Eye (tissue), 1 donor: ENCODE measurements at regions not wholly inside any gene's neighbourhood (a gene's known extent, or its start where the extent isn't known, plus 50 kb on each side); places are given as distances from the start of the nearest gene placed in this dataset.

ENCODE experiments used
- DNase-seq: peaks from one replicate; pipeline ENCODE4 v3.0.0-alpha.2; 2015

DNA sequence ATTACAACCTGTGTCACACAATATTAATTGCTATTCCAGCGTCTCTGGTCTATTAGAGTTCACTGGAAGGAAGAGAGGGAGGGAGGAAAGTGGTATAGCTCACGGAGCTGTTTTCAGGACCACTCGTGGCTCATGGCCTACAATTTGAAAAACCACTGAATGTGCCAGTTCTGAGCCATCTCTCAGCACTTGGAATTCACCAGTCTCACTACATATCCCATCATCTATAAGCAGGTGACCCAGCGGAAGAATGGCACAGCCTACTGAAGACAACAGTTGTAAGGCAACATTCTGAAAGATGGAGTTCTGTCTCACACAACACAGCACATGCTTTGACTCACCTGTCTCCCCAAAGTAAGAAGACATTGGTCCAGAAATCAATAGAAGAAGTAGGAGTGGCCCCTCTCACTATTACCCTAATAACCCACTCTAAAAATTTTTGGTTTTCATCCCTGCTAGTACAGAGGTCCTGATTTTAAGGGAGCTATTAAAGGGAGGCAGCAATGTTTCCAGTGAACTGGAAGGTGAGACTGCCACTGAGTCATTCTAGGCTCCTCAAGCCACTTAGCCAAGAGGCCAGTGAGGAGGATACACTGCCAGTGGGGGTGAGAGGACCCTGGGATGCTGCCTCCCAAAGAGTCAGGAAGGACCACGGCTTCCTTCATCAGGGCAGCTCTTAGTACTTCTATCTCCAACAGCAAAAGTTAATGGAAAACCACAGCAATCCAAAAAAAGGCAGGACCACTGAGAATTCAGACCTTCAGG, 50.0 kb upstream of the DOCK9 start:
- DNase-seq: no peak

DNA sequence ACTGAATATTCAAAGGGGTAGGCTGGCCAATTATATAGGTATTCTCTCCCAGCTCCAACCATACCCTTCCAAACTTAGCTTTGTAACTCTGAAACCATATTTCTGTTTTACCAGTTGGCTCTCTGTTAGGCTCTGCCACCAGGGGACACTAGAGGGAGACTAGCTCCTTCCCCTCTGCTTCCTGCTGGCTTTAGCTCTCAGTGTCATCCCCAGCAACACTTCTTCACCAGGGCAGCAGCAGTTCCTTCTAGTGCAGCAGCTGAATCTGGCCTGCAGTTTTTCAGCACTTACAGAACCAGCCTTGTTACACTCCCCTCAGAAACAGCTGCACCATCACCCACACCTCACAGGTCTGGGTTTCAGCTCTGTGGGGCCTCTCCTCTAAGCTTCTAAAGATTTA, 51.0 kb upstream of the DOCK9 start:
- DNase-seq: no peak

DNA sequence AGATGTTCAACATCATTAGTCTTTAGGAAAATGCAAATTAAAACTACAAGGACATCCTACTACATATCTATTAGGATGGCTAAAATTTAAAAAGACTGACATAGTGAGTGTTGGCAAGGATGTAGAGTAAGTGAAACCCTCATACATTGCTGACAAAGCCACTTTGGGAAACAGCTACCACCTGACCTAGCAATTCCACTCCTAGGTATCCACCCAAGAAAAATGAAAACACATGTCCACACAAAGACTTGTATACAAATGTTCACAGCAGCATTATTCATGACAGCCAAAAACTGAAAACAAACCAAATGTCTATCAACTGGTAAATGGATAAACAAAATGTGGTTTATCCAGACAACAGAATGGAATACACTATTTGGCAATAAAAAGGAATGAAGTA, 51.7 kb upstream of the DOCK9 start:
- DNase-seq: no peak

DNA sequence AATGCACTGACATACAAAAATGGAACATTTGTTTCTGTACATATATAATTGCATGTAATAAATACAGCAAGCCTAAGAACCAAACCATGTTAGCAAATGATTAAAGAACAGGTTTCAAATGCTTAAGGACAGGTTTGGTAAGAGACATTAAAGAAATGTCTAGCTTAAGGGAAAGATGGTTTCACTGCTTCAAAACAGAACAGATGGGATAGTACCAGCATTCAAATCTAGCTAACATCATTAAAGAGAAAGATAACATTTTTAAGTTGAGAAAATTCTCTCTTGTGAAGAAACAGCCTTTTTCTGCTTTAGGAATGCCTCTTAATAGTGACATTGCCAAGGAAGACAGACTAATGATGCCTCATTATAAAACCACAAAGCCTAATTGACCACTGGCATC, 52.5 kb upstream of the DOCK9 start:
- no peak for DNase-seq

DNA sequence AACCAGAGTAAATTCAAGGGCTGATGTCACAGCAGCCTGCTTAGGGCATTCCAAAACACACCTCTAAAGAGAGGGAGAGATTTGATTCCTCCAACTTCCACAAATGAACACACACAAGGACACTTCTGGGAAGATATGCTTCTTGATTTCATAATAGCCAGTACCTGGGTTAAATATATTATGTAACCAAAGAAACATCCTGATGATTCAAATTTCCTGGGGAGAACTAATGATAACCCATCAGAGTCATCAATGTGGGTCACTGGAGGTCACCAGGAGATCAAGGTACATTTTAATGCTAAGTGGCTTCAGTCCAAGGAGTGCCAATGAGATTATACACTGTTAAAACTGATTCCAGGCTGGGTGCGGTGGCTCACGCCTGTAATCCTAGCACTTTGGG, 54.0 kb upstream of the DOCK9 start:
- no peak for DNase-seq

DNA sequence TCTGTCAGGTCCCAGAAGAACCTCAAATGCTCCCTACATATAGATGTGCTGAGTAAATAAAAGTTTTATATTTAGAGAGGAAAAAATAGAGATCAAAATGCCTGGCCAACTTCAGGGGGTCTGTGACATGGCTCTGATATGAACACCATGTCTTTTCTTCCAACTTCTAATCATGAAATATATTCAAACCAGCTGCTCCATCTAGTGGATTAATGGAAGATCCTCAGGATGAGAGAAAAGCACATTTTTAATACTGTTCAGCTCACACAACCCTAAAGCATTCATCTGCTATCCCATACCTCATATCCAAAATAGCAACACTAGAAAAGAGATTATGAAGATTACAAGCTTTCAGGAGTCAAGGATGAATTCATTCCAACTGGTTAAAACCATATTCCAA, 56.0 kb upstream of the DOCK9 start:
- DNase-seq: peak; percentile 60

DNA sequence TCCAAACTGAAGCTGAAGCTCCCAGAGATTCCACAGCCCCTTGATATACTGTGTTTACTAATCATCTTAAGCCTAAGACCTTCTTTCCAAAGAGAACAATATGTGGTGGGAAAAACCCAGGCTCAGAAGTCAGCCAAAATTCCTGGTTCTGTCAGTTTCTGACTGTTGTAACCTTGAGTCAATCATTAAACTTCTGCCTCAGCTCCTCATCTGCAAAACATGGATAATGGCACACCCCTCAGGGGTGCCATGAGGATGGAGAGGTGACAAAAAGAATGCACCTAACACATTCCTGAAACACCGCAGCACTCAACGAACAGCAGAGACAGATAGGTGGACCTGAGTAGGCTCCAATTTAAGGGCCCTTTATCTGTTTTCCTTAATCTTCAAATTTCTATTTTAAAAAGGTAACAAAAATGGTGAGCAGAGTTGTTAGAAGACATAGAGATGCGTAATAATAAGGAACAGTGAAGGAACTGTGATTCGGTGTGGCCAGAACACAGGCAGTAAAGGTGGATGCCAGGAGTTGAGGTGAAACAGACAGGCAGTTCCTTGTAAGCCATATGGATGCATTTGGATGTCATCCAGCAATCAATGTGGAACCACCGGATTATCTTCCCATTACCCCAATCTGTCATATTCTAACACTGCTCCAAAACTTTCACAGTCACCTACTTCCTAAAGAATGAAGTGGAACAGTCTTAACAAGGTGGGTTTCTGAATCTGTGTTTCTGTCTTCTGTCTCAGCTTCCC, 56.6 kb upstream of the DOCK9 start:
- DNase-seq: no peak

DNA sequence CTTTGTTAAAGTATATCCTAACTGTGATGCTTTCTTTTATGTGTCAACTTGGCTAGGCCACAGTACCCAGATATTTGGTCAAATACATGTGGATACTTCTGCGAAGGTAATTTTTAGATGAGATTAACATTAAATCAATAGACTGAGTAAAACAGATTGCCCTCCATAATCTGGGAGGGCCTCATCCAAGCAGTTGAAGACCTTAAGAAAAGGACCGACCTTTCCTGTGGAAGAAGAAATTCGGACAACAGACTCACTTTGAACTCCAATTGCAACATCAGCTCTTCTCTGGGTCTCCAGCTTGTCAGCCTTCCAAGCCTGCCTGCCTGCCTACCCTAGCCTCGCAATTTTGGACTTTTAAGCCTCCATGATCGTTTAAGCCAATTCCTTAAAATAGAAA, 57.9 kb upstream of the DOCK9 start:
- no peak for DNase-seq

DNA sequence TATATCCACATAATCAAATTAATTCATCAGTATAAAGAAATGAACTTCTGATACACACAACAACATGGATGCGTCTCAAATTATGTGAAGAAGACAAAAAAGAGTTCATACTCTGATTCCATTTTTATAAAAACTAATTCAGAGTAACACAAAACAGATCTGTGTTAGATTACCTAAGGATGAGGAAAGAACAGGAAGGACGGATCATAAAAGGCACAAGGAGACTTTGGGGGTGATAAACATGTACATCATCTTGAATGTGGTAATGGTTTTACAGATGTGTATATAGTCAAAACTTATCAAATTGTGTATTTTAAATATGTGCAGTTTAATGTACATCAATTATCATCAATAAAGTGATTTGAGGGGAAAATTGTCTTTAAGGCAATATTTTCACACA, 59.9 kb upstream of the DOCK9 start:
- no peak for DNase-seq

DNA sequence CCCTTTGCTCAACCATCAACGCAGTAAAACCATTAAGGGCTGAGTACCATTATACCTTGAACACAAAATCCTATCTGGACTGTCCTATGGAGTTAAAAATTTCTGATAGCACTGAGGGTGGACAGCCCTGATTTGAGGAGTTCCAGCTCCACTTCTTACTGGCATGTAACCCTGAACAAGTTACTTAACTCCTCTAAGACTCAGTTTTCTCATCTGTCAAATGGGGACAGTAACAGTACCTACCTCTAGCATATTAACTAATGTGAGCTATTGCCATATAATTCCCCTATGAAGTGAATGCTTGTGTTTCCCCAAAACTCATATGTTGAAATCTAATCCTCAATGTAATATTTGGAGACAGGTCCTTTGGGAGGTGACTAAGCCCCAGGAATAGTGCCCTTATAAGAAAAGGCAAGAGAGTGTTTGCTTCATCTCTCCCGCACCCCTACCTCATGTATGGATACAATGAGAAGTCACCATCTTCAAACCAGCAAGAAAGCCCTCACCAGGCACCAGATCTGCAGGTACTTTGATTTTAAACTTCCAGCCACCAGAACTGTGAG, 61.9 kb upstream of the DOCK9 start:
- no peak for DNase-seq

DNA sequence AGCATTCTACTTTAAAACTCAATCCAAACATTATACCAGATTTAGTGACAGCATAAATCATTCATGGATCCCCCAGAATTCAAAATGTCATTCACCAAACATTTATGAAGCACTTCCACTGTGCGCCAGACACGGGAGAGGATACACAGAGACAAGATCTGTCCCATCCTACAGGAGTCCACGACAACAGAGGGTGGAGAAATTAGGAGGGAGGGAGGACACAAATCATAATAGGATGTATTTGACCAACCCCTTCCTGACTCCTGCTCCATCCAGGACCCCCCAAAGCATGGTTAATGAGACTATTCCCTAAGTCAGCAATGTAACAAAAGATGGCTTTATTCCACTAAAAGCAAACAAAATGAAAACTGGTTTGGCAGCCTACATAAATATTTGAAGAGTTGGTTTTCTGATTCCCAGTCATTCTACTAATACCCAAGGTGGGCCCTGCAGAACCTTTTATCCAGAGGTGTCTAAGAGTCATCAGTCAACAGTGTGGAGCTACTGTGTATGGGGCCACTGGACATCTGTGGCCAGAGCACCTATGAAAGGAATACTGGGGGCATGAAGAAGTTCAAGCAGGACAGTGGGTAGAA, 62.8 kb upstream of the DOCK9 start:
- no peak for DNase-seq

DNA sequence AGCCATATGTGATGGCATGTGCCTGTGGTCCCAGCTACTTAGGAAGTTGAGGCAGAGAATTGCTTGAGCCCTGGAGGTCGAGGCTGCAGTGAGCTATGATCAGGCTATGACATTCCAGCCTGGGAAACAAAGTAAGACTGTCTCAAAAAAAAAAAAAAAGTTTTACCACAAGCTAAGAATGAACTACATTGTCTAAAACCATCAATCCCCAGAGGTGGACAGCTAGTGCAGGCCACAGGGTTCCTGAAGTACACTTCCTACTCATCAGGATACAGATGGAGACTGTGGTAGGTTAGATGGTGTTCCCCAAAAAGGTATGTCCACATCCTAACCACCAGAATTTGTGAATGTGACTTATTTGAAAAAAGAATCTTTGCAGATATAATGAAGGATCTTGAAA, 63.5 kb upstream of the DOCK9 start:
- no peak for DNase-seq

DNA sequence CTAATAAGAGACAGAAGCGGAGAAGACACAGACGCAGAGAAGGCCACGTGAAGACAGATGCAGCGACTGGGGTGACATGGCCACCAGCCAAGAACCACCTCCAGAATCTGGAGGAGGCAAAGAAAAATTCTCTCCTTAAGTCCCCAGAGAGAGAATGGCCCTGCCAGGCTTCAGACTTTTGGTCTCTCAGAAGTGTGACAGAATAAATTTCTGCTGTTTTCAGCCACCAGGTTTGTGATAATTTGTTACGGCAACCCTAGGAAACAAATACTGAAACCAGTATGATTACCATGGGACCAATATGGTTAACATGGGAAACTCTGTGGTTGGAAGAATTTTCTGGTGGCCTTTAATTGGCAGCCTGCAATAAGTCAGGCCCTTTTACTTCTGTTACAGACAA, 63.9 kb upstream of the DOCK9 start:
- no peak for DNase-seq

DNA sequence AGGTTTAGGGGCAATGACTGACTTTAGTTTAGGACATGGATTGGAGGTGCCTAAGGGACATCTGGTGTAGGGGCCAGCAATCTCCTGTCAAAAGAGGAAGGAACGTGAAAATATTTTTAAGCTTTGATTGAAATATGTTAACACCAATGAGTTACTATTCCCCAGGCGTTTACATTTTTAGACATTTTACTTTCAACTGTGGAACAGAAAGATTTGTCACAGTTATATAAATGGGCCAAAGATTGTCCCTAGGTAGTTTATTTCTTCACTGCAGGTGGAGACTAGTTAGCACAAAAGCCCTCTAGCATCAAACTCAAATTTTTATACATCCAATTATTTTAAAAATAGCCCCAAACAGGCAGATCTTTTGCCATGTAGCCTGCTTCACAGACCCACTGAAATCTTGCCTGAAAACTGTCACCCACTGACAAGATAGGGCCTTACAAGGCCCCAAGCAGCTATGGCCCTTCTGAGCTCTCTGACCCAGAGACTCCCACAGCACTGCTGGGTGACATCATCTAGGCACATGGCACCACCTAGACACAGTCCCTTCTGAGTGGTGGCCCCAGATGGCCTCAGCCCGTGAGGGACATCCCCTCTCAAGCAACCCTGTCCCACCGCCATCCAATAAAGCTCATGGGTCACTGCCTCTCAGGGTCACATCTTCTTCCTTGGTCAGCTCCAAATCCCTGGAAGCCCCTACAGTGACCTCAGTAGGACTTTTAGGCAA, 64.8 kb upstream of the DOCK9 start:
- DNase-seq: no peak

DNA sequence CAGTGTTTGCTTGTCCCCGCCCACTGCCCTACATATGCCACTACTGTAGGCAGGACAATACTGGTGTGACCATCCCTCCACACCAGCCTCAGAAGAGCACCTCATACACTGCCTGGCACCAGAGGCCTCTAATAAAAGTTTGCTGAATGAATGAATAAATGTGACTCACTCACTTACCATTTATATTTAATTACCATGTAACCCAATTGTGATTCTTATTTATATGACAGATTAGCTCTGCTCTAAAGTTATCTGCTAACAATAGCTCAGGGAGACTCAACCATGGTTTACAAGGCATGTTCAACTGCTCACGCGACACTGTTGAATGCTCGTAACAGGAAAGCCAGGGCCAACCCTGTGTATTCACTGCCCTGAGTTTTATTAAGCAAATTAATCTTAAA, 66.0 kb upstream of the DOCK9 start:
- DNase-seq: no peak

DNA sequence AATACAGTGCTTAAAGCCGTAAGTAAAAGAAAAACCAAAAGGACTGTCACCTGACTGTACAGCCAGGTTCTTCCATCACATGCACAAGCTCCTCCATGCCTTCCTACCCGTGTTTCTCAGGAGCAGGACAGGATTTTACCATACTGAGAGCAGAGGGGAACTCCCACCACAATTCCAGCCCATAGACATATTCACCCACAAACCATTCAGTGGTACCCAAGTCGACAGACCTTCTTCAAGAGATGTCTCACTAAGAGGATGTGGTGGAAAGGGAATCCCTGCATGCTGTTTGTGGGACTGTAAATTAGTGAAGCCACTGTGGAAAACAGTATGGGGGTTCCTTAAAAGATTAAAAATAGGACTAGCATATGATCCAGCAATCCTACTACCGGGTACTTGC, 66.9 kb upstream of the DOCK9 start:
- no peak for DNase-seq

DNA sequence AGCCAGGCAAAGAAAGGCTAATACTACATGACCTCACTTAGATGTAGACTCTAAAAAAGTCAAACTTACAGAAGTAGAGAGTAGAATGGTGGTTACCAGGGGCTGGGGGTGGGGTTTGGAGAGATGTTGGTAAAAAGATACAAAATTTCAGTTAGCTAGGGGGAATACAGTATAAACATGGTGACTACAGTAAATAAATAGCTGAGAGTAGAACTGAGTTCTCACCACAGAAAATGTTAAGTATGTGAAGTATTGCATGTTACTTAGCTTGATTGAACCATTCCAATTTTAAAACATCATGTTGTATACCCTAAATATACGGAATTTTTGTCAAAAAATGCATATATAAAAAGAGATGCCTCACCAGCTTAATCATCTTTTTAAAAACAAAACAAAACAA, 67.5 kb upstream of the DOCK9 start:
- no peak for DNase-seq

DNA sequence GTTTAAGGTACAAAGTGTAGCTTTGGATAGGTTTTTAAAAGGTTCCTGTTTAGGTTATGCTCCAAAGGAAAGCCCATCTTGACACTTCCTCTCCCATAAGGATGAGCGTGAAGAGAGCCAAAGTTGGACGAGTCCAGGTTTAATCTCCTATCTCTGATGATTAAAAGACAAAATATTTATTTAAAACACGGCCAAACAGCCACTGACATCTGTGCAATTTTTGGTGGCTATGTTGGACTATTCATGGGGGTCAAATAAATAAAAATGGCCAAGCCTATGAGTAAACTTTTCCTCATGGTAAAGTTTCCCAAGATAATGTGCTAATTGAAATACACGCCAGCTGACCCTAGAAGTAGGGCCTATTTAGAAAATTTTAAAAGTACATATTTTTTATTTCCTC, 69.0 kb upstream of the DOCK9 start:
- no peak for DNase-seq

DNA sequence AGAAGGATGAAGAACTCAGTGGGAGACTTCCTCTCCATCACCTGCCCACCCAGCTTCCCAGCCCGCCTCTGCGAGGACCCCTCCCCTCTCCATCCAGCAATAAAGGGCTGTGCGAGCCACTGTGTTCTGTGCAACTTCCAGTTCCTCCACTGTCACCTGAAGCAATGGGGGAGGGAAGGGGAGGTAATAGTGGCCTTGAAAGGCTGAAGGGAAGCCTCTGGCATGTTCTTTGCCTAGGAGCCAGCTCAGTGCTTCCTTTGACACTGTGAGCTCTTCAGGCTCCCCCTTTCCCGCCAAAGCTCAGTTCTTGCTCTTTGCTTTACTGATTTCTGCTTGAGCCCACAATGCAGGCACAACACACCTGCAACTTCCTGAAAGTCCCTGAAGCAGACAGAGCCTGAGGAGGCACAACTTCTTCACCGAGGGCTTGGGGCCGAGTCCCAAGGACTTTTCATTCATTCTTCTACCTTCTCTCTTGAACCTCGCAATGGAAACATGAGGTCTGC, 73.2 kb upstream of the DOCK9 start:
- DNase-seq: no peak

DNA sequence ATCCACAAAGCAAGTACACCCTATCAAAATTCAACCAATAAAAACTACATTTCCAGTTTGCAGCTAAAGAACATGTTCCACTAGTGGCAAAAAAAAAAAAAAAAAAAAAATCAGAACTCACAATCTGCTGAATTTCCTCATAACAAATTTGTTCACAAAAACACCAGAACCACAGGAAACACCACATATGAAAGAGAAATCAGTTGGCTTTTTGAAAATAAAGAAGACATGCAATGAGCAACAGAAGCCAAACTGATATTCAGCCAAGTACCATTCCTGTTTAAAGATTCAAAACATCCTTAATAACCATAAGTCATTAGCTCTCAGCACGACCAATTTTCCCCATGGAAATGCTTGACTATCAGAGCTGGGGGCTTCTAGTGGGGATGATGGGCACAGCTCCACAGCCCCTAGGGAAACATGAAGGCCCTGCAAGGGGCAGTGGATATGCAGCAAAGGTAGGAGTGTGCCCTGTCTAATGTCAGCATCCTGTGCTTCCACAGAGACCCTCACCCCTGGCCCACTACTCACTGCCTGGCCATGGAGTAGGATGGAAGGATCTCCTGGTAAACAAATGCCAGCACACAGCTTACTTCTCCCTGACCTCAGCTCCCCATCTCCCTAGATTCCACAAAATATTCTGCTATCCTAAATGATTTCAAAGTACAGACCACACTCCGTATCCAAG, 74.0 kb upstream of the DOCK9 start:
- no peak for DNase-seq

DNA sequence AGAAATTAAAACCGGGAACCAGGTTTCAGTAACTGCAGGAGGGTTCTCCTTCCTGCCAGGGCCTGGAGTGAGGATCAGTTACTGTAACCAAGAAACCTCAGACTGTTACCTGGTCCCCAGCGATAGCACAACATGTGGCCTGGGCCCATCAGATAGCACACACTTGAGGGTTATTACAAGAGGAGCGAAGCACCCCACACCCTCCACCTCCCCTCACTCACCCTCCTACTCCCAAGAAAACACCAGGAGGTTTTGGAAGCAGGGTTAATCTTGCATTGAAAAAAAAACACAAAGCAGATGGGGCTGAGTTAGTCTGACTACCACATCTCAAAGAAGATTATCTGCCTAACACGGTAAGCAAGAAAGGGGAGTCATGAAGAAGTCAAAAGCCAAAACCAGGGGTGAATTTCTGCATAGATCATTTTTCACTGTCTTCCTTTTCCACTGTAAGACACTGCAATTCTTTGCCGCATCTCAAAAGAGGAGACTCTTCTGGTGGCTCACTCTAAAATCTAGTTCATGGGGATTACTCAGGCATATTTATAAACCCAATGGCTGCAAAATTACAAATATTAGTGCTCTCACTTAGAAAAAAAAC, 75.9 kb upstream of the DOCK9 start:
- DNase-seq: no peak

DNA sequence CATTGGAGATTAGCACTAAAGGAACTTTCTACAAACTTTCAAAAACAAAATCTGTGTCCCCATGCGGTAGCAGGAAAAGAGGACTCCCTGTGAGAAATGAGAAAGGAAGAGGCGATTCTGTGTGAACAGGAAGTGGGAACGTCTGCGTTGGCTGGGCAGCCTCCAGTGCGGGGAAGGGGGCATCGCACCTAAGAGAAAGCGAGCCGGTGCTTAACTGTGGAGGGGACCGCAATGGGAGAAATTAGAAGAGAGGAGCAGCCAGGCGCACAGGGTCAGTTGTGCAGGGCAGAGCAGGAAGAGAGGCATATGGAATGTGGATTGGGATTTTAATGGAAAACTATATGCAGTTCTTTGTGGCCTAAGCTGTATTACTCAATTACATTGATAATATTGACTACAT, 77.4 kb upstream of the DOCK9 start:
- no peak for DNase-seq
